ENCODE measurements at regions not wholly inside any gene's neighbourhood (a gene's known extent, or its start where the extent isn't known, plus 50 kb on each side); places are given as distances from the start of the nearest gene placed in this dataset.
"Not testable (repeated sequence)": the region's sequence is repeated elsewhere in the genome, so short reads cannot be mapped to it uniquely, and the experiment has no call there.

DNA sequence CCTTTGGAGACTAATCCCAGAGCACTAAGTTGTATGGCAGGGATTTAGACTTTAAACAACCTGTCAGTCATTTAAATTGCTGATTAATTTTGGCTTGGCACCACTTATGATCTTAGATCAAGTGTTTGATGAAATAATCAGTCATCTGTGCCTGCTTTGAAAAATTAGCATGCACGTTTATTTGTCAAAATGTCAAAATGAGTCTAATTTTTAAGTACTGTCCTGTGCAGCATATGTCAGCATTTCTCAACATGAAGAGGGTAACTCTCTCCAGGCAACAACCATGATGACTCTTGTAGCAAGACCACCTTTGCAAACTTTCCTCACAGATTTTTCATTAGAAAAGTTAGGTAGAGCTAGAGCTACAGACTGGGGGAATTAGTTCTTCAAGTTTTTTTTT, 155.7 kb upstream of the GJE1 start:
- DNase-seq (ENCODE audit: low spot score) (no peak), ATAC-seq (ENCODE audit: low FRiP score) (no peak)
- TF ChIP-seq, protein P1, sequence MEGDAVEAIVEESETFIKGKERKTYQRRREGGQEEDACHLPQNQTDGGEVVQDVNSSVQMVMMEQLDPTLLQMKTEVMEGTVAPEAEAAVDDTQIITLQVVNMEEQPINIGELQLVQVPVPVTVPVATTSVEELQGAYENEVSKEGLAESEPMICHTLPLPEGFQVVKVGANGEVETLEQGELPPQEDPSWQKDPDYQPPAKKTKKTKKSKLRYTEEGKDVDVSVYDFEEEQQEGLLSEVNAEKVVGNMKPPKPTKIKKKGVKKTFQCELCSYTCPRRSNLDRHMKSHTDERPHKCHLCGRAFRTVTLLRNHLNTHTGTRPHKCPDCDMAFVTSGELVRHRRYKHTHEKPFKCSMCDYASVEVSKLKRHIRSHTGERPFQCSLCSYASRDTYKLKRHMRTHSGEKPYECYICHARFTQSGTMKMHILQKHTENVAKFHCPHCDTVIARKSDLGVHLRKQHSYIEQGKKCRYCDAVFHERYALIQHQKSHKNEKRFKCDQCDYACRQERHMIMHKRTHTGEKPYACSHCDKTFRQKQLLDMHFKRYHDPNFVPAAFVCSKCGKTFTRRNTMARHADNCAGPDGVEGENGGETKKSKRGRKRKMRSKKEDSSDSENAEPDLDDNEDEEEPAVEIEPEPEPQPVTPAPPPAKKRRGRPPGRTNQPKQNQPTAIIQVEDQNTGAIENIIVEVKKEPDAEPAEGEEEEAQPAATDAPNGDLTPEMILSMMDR (IDR thresholded peaks at IDR 0.05), result no peak

DNA sequence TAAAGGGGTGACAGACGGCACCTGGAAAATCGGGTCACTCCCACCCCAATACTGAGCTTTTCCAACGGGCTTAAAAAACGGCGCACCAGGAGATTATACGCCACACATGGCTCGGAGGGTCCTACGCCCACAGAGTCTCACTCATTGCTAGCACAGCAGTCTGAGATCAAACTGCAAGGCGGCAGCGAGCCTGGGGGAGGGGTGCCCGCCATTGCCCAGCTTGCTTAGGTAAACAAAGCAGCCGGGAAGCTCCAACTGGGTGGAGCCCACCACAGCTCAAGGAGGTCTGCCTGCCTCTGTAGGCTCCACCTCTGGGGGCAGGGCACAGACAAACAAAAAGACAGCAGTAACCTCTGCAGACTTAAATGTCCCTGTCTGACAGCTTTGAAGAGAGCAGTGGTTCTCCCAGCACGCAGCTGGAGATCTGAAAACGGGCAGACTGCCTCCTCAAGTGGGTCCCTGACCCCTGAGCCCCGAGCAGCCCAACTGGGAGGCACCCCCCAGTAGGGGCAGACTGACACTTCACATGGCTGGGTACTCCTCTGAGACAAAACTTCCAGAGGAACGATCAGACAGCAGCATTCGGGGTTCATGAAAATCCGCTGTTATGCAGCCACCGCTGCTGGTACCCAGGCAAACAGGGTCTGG, 162.8 kb upstream of the GJE1 start:
- not testable (repeated sequence) for ATAC-seq (ENCODE audit: low FRiP score); DNase-seq (ENCODE audit: low spot score)

DNA sequence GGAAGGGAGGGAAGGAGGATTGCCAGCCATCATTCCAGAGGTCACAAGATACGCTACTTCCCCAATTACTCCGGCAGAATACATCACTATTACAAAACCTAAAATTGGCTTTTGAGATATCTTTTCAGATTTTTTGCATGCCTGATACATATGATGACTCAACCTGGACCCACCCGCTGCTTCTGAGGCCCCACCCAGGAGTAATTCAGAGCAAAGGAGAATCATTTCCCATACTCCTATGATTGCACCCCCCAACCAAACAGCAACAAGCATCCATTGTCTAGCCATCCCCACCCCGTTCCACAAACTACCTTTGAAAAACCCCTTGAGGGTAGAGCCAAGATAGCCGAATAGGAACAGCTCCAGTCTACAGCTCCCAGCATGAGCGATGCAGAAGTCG, 163.5 kb upstream of the GJE1 start:
- TF ChIP-seq, protein P1 (IDR thresholded peaks at IDR 0.05), result no peak

GRCh38 chr6:141968632-141969031, 164.1 kb upstream of the GJE1 start:
- ATAC-seq (ENCODE audit: low FRiP score) (no peak), DNase-seq (ENCODE audit: low spot score) (no peak)

More for the DNA sequence above, 163.5 kb upstream of the GJE1 start:
- ATAC-seq (ENCODE audit: low FRiP score) (peak; percentile 83), DNase-seq (ENCODE audit: low spot score) (no peak)

GRCh38 chr6:141965016-141965545, 167.6 kb upstream of the GJE1 start:
- DNase-seq (ENCODE audit: low spot score) (no peak), ATAC-seq (ENCODE audit: low FRiP score) (peak; percentile 63)
- TF ChIP-seq, protein P1 (IDR thresholded peaks at IDR 0.05), result no peak

More at GRCh38 chr6:141968632-141969031, 164.1 kb upstream of the GJE1 start:
- TF ChIP-seq, protein P1 (IDR thresholded peaks at IDR 0.05), result no peak

DNA sequence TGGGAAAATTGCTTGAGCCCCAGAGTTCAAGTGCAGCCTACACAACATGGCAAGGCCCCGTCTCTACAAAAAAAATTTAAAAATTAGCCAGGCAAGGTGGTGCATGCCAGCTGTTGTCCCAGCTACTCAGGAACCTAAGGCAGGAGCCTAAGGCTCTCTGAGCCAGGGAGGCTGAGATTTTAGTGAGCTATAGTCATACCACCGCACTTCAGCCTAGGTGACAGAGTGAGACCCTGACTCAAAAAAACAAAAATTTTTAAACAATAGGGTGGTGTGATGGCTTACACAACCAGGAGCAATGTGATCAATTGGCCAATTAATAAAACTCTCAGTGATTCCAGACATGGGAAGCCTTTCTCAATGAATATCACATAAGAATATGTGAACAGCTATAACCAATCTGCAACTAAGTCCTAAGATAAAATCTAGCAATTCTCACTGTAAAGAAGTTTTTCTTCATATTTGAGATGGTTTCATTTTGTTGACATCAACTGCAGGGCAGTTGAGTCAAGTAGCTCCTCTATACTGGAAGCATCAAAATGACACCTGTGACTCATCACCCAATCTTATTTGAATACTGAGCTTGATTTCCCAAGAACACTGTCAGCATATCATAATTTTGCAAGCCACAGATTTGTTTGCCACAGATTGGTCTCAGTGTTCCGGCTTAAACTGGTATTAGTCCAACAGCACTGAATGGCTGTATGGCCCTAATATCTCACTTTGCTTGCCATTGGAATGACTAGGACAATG, 169.0 kb upstream of the GJE1 start:
- TF ChIP-seq, protein P1 (IDR thresholded peaks at IDR 0.05), result no peak
- ATAC-seq (ENCODE audit: low FRiP score), result peak; percentile 39
- no peak for DNase-seq (ENCODE audit: low spot score)

- TF ChIP-seq, protein P1 (IDR thresholded peaks at IDR 0.05), result no peak
Observed at GRCh38 chr6:141957271-141957670, 175.5 kb upstream of the GJE1 start.

More at GRCh38 chr6:141957271-141957670, 175.5 kb upstream of the GJE1 start:
- DNase-seq (ENCODE audit: low spot score) (no peak), ATAC-seq (ENCODE audit: low FRiP score) (no peak)
